ENCODE measurements at regions not wholly inside any gene's neighbourhood (a gene's known extent, or its start where the extent isn't known, plus 50 kb on each side); places are given as distances from the start of the nearest gene placed in this dataset.
"Not testable (repeated sequence)": the region's sequence is repeated elsewhere in the genome, so short reads cannot be mapped to it uniquely, and the experiment has no call there.

GRCh38 chr3:88886624-88887023 lies 220.8 kb upstream of the EPHA3 start:
- TF ChIP-seq JUNB (IDR thresholded peaks at IDR 0.05; ENCODE audit: unreplicated experiment); CTCF (conservative IDR thresholded peaks at IDR 0.05; ENCODE audit: low read depth in 2 of 2); EZH2phosphoT487 (IDR thresholded peaks at IDR 0.05; ENCODE audit: unreplicated experiment); EZH2 (IDR thresholded peaks at IDR 0.05; ENCODE audit: low read depth, unreplicated experiment); CREB1 (CRISPR knock-in tag; IDR thresholded peaks at IDR 0.05; ENCODE audit: low read depth); NANOG (IDR thresholded peaks at IDR 0.05; ENCODE audit: borderline replicate concordance): not testable (repeated sequence)

Measured in GM23338 (cell line).